HEK293T (cell line): ENCODE measurements at regions not wholly inside any gene's neighbourhood (a gene's known extent, or its start where the extent isn't known, plus 50 kb on each side); places are given as distances from the start of the nearest gene placed in this dataset.
"Not testable (repeated sequence)": the region's sequence is repeated elsewhere in the genome, so short reads cannot be mapped to it uniquely, and the experiment has no call there.

Experiments
- BHLHE40 ChIP-seq: fragments of 450-650 bp; IDR thresholded peaks from 2 replicates; pipeline ENCODE4 v1.6.1; 2016; ENCODE audit warnings: mild to moderate bottlenecking, moderate library complexity, borderline replicate concordance
- CTBP1 ChIP-seq: fragments of 450-650 bp; IDR thresholded peaks from 2 replicates; pipeline ENCODE4 v1.6.1; 2016; ENCODE audit warnings: borderline replicate concordance
- ELF4 ChIP-seq: fragments of 450-650 bp; IDR thresholded peaks from 2 replicates; pipeline ENCODE4 v1.6.1; 2017; ENCODE audit warnings: antibody characterized with exemption
- FOXA1 ChIP-seq: fragments of 450-650 bp; IDR thresholded peaks from 2 replicates; pipeline ENCODE4 v1.6.1; 2016; ENCODE audit warnings: mild to moderate bottlenecking
- FOXK2 ChIP-seq: fragments of 450-650 bp; IDR thresholded peaks from 2 replicates; pipeline ENCODE4 v1.6.1; 2016; ENCODE audit warnings: mild to moderate bottlenecking
- FOXM1 ChIP-seq: fragments of 450-650 bp; IDR thresholded peaks from 2 replicates; pipeline ENCODE4 v1.6.1; 2017; ENCODE audit warnings: mild to moderate bottlenecking, borderline replicate concordance
- NFRKB ChIP-seq: fragments of 450-650 bp; IDR thresholded peaks from 2 replicates; pipeline ENCODE4 v1.6.1; 2016; ENCODE audit warnings: mild to moderate bottlenecking, moderate library complexity
- PKNOX1 ChIP-seq: fragments of 450-650 bp; IDR thresholded peaks from 2 replicates; pipeline ENCODE4 v1.6.1; 2016
- SP1 ChIP-seq: fragments of 450-650 bp; IDR thresholded peaks from 2 replicates; pipeline ENCODE4 v1.6.1; 2017
- SUZ12 ChIP-seq: fragments of 450-650 bp; IDR thresholded peaks from 2 replicates; pipeline ENCODE4 v1.6.1; 2016; ENCODE audit warnings: mild to moderate bottlenecking
- ZNF384 ChIP-seq: fragments of 450-650 bp; IDR thresholded peaks from 2 replicates; pipeline ENCODE4 v1.6.1; 2016

DNA sequence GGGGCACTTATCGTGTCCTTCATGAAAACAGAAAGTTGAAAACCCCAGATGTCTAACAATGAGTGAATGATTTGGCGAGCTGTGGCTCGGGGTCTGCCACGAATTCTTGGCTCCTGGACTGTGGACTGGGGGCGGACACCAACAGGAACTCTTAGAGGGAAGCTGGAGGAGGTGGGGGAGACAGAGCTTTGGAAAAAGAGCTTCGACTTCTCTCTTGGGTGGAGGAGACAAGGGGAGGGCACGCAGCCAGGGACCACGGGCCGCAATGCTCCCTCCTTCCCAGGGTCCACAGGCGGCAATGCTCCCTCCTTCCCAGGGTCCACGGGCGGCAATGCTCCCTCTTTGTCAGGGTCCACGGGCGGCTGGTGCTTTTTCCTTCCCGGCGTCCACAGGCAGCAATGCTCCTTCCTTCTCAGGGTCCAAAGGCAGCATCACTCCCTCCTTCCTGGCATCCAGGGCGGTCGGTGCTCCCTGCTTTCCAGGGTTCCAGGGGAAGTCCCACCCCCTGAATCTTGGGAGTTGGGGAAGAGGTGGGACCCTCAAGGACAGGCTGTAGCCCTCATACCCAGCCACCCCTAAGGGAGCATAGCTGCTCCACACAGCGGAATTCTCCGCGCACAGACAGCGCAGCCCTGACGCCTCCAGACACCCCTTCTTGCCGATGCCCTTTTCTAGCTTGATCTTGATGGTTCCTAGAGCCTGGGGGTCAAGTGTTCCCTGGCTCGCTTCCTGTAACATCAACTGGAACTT is 149.0 kb downstream of the LAT start:
- not testable (repeated sequence) for TF ChIP-seq ELF4, FOXM1, SP1, NFRKB, BHLHE40, SUZ12, ZNF384, CTBP1, FOXK2, FOXA1, PKNOX1
